WTC11 (cell line): ENCODE measurements at regions not wholly inside any gene's neighbourhood (a gene's known extent, or its start where the extent isn't known, plus 50 kb on each side); places are given as distances from the start of the nearest gene placed in this dataset.

Experiments used
- ATAC-seq: fragments of 200-7000 bp; cut with Tn5 transposase; 2 replicates; pipeline ENCODE4 v1.10.0; 2021; ENCODE audit warnings: mild to moderate bottlenecking, moderate library complexity
- CTCF ChIA-PET: fragments of 300-600 bp; sonication (Branson Sonifier 250); formaldehyde crosslinking; loops from one replicate; lab custom pipeline; 2021; ENCODE audit warnings: antibody characterized with exemption; lab: Charles Lee
- POLR2A ChIA-PET: fragments of 350-600 bp; sonication (Branson Sonifier 250); formaldehyde crosslinking; loops from one replicate; lab custom pipeline; 2021; ENCODE audit warnings: antibody characterized with exemption; lab: Charles Lee
- DNase-seq: peaks from one replicate; pipeline ENCODE4 v3.0.0; 2021; ENCODE audit warnings: low spot score
- H3K27ac Mint-ChIP-seq: 2 replicates; pipeline ENCODE4 v1.8.0; 2021; ENCODE audit warnings: mixed read lengths
- H3K27me3 Mint-ChIP-seq: 2 replicates; pipeline ENCODE4 v1.8.0; 2021; ENCODE audit warnings: low read depth, mild to moderate bottlenecking, moderate library complexity, mixed read lengths
- H3K36me3 Mint-ChIP-seq: 2 replicates; pipeline ENCODE4 v1.8.0; 2021; ENCODE audit warnings: mixed read lengths
- H3K4me1 Mint-ChIP-seq: 2 replicates; pipeline ENCODE4 v1.8.0; 2022; ENCODE audit warnings: mixed read lengths
- H3K4me3 Mint-ChIP-seq: 2 replicates; pipeline ENCODE4 v1.8.0; 2021; ENCODE audit warnings: mild to moderate bottlenecking, moderate library complexity, mixed read lengths
- H3K9me3 Mint-ChIP-seq: 2 replicates; pipeline ENCODE4 v1.8.0; 2021; ENCODE audit warnings: mixed read lengths
- ELF4 ChIP-seq: sonication (generic); formaldehyde crosslinking; IDR thresholded peaks from 2 replicates; pipeline ENCODE4 v1.8.1; 2022; ENCODE audit warnings: low read depth, mild to moderate bottlenecking, moderate library complexity, missing genetic modification reagents
- EMX1 ChIP-seq: fragments of 250-450 bp; sonication (Bioruptor Pico); IDR thresholded peaks from 2 replicates; pipeline ENCODE4 v1.8.0; 2021; ENCODE audit warnings: mild to moderate bottlenecking
- FOXK1 ChIP-seq: sonication (generic); formaldehyde crosslinking; IDR thresholded peaks from 2 replicates; pipeline ENCODE4 v1.8.0; 2022; ENCODE audit warnings: mild to moderate bottlenecking, moderate library complexity, missing genetic modification reagents
- JUN ChIP-seq: sonication (generic); formaldehyde crosslinking; IDR thresholded peaks from 2 replicates; pipeline ENCODE4 v1.8.0; 2023; ENCODE audit warnings: mild to moderate bottlenecking, missing genetic modification reagents
- NFATC4 ChIP-seq: fragments of 250-450 bp; sonication (Bioruptor Pico); IDR thresholded peaks from 2 replicates; pipeline ENCODE4 v1.9.0; 2021; ENCODE audit warnings: mild to moderate bottlenecking
- NFE2L1 ChIP-seq: sonication (generic); formaldehyde crosslinking; IDR thresholded peaks from 2 replicates; pipeline ENCODE4 v1.8.1; 2023; ENCODE audit warnings: missing genetic modification reagents
- NR2C2 ChIP-seq: sonication (generic); formaldehyde crosslinking; IDR thresholded peaks from 2 replicates; pipeline ENCODE4 v1.8.0; 2022; ENCODE audit warnings: mild to moderate bottlenecking, missing genetic modification reagents
- SP1 ChIP-seq: sonication (generic); formaldehyde crosslinking; conservative IDR thresholded peaks from 2 replicates; pipeline ENCODE4 v1.8.1; 2022; ENCODE audit warnings: missing genetic modification reagents
- TEAD1 ChIP-seq: sonication (generic); formaldehyde crosslinking; IDR thresholded peaks from 2 replicates; pipeline ENCODE4 v1.8.0; 2022; ENCODE audit warnings: mild to moderate bottlenecking, missing genetic modification reagents
- ZNF121 ChIP-seq: sonication (generic); formaldehyde crosslinking; IDR thresholded peaks from 2 replicates; pipeline ENCODE4 v1.8.0; 2023; ENCODE audit warnings: missing genetic modification reagents
- TF ChIP-seq, protein P1 (sequence below): sonication (generic); formaldehyde crosslinking; IDR thresholded peaks from 2 replicates; pipeline ENCODE4 v1.8.0; 2022; ENCODE audit warnings: mild to moderate bottlenecking, missing genetic modification reagents
- TF ChIP-seq, protein P2 (sequence below): fragments of 250-450 bp; sonication (Bioruptor Pico); IDR thresholded peaks from 2 replicates; pipeline ENCODE4 v1.8.0; 2021; ENCODE audit warnings: mild to moderate bottlenecking
- TF ChIP-seq, protein P3 (sequence below): sonication (generic); formaldehyde crosslinking; IDR thresholded peaks from 2 replicates; pipeline ENCODE4 v1.8.0; 2023; ENCODE audit warnings: missing genetic modification reagents, mild to moderate bottlenecking, borderline replicate concordance
- TF ChIP-seq, protein P4 (sequence below): sonication (generic); formaldehyde crosslinking; IDR thresholded peaks from 2 replicates; pipeline ENCODE4 v1.8.1; 2022; ENCODE audit warnings: mild to moderate bottlenecking, missing genetic modification reagents, moderate library complexity, borderline replicate concordance
- TF ChIP-seq, protein P5 (sequence below): sonication (generic); formaldehyde crosslinking; conservative IDR thresholded peaks from 2 replicates; pipeline ENCODE4 v1.8.1; 2022; ENCODE audit warnings: mild to moderate bottlenecking, missing genetic modification reagents
- TF ChIP-seq, protein P6 (sequence below): fragments of 250-450 bp; sonication (Bioruptor Pico); IDR thresholded peaks from 2 replicates; pipeline ENCODE4 v1.9.0; 2021; ENCODE audit warnings: mild to moderate bottlenecking
- TF ChIP-seq, protein P7 (sequence below): fragments of 250-450 bp; sonication (Bioruptor Pico); IDR thresholded peaks from 2 replicates; pipeline ENCODE4 v1.9.0; 2021; ENCODE audit warnings: mild to moderate bottlenecking
- TF ChIP-seq, protein P8 (sequence below): fragments of 250-450 bp; sonication (Bioruptor Pico); IDR thresholded peaks from 2 replicates; pipeline ENCODE4 v1.9.0; 2021; ENCODE audit warnings: mild to moderate bottlenecking, borderline replicate concordance

DNA sequence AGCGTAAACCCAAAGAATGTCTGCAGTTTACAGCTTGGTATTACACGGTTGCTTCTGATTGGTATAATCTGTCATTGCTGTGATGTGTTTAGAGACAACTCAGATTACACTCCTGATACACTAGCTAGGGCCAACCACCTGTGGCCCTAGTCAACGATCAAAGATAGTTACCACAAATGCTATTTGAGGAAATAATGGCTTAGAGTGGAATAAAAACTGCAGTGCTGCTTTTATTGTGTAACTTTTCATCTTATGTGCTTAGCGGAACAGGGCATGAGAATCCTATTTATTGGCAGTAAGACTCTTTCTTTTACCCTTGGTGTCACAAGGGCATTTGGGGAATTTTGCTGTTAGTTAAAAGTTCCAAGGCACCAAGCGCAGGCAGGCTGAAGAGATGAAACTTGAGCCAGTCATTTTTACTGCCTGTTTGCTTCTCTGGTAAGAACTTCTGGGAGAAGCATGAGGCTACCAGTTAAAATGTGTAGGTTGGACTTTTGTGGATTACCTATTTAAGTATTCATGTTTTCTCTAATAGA lies 363.3 kb downstream of the KCNRG start:
- H3K9me3 Mint-ChIP-seq, result peaks cover 8% of the 10 kb centered on the region
- CTCF ChIA-PET, result interaction anchor here (0.6 to 3.0 kb wide), 4 partner anchors 8 to 402 kb away, joined by 3 to 18 read pairs (median 4); partner anchors contain the start of gene TRIM13

DNA sequence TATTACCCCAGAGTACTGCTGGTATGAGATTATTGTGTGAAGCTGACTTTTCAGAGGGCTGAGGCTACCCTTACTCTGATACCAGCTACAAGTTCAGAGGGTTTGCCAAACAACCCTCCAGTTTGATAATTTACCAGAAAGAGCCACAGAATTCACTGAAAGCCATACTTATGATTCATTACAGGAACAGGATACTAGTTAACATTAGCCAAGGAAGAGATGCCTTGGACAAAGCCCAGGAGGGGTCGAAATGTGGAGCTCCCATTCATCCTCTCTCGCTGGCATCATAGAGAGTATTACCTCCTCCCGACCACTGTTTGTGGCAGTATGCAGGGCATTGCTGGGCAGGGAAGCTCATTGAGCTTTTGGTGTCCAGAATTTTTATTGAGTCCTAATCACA lies 364.3 kb downstream of the KCNRG start:
- Mint-ChIP-seq H3K4me3 (no peak overlapping the region), H3K4me1 (peaks cover 78% of the 10 kb centered on the region), H3K36me3 (peaks cover 13% of the 10 kb centered on the region), H3K27ac (no peak overlapping the region), H3K9me3 (peaks cover 8% of the 10 kb centered on the region), H3K27me3 (no peaks in the 10 kb centered on the region)
- CTCF ChIA-PET, result interaction anchor here (1.2 kb wide), 1 partner anchor 532 kb away, joined by 3 read pairs; no protein-coding TSS in a partner anchor
- no peak for ATAC-seq
- DNase-seq, result no peak
- POLR2A ChIA-PET, result no interaction called here
- TF ChIP-seq, protein P1, sequence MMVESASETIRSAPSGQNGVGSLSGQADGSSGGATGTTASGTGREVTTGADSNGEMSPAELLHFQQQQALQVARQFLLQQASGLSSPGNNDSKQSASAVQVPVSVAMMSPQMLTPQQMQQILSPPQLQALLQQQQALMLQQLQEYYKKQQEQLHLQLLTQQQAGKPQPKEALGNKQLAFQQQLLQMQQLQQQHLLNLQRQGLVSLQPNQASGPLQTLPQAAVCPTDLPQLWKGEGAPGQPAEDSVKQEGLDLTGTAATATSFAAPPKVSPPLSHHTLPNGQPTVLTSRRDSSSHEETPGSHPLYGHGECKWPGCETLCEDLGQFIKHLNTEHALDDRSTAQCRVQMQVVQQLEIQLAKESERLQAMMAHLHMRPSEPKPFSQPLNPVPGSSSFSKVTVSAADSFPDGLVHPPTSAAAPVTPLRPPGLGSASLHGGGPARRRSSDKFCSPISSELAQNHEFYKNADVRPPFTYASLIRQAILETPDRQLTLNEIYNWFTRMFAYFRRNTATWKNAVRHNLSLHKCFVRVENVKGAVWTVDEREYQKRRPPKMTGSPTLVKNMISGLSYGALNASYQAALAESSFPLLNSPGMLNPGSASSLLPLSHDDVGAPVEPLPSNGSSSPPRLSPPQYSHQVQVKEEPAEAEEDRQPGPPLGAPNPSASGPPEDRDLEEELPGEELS (CRISPR knock-in tag), result no peak
- TF ChIP-seq ZNF121, result no peak
- TF ChIP-seq, protein P2, sequence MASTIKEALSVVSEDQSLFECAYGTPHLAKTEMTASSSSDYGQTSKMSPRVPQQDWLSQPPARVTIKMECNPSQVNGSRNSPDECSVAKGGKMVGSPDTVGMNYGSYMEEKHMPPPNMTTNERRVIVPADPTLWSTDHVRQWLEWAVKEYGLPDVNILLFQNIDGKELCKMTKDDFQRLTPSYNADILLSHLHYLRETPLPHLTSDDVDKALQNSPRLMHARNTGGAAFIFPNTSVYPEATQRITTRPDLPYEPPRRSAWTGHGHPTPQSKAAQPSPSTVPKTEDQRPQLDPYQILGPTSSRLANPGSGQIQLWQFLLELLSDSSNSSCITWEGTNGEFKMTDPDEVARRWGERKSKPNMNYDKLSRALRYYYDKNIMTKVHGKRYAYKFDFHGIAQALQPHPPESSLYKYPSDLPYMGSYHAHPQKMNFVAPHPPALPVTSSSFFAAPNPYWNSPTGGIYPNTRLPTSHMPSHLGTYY (CRISPR knock-in tag), result no peak
- TF ChIP-seq, protein P3, sequence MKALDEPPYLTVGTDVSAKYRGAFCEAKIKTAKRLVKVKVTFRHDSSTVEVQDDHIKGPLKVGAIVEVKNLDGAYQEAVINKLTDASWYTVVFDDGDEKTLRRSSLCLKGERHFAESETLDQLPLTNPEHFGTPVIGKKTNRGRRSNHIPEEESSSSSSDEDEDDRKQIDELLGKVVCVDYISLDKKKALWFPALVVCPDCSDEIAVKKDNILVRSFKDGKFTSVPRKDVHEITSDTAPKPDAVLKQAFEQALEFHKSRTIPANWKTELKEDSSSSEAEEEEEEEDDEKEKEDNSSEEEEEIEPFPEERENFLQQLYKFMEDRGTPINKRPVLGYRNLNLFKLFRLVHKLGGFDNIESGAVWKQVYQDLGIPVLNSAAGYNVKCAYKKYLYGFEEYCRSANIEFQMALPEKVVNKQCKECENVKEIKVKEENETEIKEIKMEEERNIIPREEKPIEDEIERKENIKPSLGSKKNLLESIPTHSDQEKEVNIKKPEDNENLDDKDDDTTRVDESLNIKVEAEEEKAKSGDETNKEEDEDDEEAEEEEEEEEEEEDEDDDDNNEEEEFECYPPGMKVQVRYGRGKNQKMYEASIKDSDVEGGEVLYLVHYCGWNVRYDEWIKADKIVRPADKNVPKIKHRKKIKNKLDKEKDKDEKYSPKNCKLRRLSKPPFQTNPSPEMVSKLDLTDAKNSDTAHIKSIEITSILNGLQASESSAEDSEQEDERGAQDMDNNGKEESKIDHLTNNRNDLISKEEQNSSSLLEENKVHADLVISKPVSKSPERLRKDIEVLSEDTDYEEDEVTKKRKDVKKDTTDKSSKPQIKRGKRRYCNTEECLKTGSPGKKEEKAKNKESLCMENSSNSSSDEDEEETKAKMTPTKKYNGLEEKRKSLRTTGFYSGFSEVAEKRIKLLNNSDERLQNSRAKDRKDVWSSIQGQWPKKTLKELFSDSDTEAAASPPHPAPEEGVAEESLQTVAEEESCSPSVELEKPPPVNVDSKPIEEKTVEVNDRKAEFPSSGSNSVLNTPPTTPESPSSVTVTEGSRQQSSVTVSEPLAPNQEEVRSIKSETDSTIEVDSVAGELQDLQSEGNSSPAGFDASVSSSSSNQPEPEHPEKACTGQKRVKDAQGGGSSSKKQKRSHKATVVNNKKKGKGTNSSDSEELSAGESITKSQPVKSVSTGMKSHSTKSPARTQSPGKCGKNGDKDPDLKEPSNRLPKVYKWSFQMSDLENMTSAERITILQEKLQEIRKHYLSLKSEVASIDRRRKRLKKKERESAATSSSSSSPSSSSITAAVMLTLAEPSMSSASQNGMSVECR (CRISPR knock-in tag), result no peak
- TF ChIP-seq, protein P4, sequence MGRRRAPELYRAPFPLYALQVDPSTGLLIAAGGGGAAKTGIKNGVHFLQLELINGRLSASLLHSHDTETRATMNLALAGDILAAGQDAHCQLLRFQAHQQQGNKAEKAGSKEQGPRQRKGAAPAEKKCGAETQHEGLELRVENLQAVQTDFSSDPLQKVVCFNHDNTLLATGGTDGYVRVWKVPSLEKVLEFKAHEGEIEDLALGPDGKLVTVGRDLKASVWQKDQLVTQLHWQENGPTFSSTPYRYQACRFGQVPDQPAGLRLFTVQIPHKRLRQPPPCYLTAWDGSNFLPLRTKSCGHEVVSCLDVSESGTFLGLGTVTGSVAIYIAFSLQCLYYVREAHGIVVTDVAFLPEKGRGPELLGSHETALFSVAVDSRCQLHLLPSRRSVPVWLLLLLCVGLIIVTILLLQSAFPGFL (CRISPR knock-in tag), result no peak

More for the DNA sequence above, 363.3 kb downstream of the KCNRG start:
- POLR2A ChIA-PET, result no interaction called here
- peak overlapping the region; percentile 71; the same call in 1 of the 2 replicates for H3K27ac Mint-ChIP-seq
- DNase-seq (no peak), ATAC-seq (0 out of 2 replicates have a peak, but pooled peaks have one; percentile 8)
- peaks cover 13% of the 10 kb centered on the region for H3K36me3 Mint-ChIP-seq
- H3K27me3 Mint-ChIP-seq, result no peaks in the 10 kb centered on the region
- 0 out of 2 replicates have a peak overlapping the region, but pooled peaks have one; percentile 9 for H3K4me3 Mint-ChIP-seq
- TF ChIP-seq NR2C2 (CRISPR knock-in tag), result no peak
- TF ChIP-seq, protein P5, sequence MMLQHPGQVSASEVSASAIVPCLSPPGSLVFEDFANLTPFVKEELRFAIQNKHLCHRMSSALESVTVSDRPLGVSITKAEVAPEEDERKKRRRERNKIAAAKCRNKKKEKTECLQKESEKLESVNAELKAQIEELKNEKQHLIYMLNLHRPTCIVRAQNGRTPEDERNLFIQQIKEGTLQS (CRISPR knock-in tag), result no peak
- TF ChIP-seq ELF4 (CRISPR knock-in tag), result no peak
- TF ChIP-seq FOXK1 (CRISPR knock-in tag), result no peak
- TF ChIP-seq, protein P6, sequence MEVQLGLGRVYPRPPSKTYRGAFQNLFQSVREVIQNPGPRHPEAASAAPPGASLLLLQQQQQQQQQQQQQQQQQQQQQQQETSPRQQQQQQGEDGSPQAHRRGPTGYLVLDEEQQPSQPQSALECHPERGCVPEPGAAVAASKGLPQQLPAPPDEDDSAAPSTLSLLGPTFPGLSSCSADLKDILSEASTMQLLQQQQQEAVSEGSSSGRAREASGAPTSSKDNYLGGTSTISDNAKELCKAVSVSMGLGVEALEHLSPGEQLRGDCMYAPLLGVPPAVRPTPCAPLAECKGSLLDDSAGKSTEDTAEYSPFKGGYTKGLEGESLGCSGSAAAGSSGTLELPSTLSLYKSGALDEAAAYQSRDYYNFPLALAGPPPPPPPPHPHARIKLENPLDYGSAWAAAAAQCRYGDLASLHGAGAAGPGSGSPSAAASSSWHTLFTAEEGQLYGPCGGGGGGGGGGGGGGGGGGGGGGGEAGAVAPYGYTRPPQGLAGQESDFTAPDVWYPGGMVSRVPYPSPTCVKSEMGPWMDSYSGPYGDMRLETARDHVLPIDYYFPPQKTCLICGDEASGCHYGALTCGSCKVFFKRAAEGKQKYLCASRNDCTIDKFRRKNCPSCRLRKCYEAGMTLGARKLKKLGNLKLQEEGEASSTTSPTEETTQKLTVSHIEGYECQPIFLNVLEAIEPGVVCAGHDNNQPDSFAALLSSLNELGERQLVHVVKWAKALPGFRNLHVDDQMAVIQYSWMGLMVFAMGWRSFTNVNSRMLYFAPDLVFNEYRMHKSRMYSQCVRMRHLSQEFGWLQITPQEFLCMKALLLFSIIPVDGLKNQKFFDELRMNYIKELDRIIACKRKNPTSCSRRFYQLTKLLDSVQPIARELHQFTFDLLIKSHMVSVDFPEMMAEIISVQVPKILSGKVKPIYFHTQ, result no peak
- TF ChIP-seq SP1, result no peak
- TF ChIP-seq NFATC4 (CRISPR knock-in tag), result no peak
- TF ChIP-seq, protein P7, sequence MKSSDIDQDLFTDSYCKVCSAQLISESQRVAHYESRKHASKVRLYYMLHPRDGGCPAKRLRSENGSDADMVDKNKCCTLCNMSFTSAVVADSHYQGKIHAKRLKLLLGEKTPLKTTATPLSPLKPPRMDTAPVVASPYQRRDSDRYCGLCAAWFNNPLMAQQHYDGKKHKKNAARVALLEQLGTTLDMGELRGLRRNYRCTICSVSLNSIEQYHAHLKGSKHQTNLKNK, result no peak
- TF ChIP-seq TEAD1 (CRISPR knock-in tag), result no peak
- TF ChIP-seq JUN (CRISPR knock-in tag), result no peak
- TF ChIP-seq EMX1 (CRISPR knock-in tag), result no peak
- no peak for TF ChIP-seq NFE2L1 (CRISPR knock-in tag)
- TF ChIP-seq, protein P8, sequence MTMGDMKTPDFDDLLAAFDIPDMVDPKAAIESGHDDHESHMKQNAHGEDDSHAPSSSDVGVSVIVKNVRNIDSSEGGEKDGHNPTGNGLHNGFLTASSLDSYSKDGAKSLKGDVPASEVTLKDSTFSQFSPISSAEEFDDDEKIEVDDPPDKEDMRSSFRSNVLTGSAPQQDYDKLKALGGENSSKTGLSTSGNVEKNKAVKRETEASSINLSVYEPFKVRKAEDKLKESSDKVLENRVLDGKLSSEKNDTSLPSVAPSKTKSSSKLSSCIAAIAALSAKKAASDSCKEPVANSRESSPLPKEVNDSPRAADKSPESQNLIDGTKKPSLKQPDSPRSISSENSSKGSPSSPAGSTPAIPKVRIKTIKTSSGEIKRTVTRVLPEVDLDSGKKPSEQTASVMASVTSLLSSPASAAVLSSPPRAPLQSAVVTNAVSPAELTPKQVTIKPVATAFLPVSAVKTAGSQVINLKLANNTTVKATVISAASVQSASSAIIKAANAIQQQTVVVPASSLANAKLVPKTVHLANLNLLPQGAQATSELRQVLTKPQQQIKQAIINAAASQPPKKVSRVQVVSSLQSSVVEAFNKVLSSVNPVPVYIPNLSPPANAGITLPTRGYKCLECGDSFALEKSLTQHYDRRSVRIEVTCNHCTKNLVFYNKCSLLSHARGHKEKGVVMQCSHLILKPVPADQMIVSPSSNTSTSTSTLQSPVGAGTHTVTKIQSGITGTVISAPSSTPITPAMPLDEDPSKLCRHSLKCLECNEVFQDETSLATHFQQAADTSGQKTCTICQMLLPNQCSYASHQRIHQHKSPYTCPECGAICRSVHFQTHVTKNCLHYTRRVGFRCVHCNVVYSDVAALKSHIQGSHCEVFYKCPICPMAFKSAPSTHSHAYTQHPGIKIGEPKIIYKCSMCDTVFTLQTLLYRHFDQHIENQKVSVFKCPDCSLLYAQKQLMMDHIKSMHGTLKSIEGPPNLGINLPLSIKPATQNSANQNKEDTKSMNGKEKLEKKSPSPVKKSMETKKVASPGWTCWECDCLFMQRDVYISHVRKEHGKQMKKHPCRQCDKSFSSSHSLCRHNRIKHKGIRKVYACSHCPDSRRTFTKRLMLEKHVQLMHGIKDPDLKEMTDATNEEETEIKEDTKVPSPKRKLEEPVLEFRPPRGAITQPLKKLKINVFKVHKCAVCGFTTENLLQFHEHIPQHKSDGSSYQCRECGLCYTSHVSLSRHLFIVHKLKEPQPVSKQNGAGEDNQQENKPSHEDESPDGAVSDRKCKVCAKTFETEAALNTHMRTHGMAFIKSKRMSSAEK (CRISPR knock-in tag), result no peak
- peaks cover 72% of the 10 kb centered on the region for H3K4me1 Mint-ChIP-seq
